GM10248 (cell line): ENCODE measurements at regions not wholly inside any gene's neighbourhood (a gene's known extent, or its start where the extent isn't known, plus 50 kb on each side); places are given as distances from the start of the nearest gene placed in this dataset.

Experiments used
- CTCF ChIA-PET: fragments of 300-600 bp; sonication (Branson Sonifier 250); formaldehyde crosslinking; extraction: SDS; loops from one replicate; lab custom pipeline; 2021; ENCODE audit warnings: antibody characterized with exemption; lab: Yijun Ruan, JAX
- POLR2A ChIA-PET: fragments of 350-650 bp; sonication (Branson Sonifier 250); formaldehyde crosslinking; extraction: SDS; loops from one replicate; lab custom pipeline; 2020; ENCODE audit warnings: antibody characterized with exemption; lab: Yijun Ruan, JAX
- DNase-seq: peaks from one replicate; pipeline ENCODE4 v3.0.0; 2012; ENCODE audit errors: extremely low spot score
- CTCF ChIP-seq: IDR thresholded peaks from 2 replicates; pipeline ENCODE4 v1.5.1; 2012; ENCODE audit warnings: mild to moderate bottlenecking, low read depth; ENCODE audit errors: extremely low read depth, missing control alignments, control extremely low read depth

- ChIA-PET POLR2A (no interaction called here), CTCF (interaction anchor here (0.9 to 6.5 kb wide), 6 partner anchors 12 to 185 kb away, joined by 3 to 50 read pairs (median 6); no protein-coding TSS in a partner anchor)
- no peak for DNase-seq
- TF ChIP-seq CTCF: no peak
Observed at GRCh38 chr11:19366992-19367709, 126.4 kb upstream of the E2F8 start.

DNA sequence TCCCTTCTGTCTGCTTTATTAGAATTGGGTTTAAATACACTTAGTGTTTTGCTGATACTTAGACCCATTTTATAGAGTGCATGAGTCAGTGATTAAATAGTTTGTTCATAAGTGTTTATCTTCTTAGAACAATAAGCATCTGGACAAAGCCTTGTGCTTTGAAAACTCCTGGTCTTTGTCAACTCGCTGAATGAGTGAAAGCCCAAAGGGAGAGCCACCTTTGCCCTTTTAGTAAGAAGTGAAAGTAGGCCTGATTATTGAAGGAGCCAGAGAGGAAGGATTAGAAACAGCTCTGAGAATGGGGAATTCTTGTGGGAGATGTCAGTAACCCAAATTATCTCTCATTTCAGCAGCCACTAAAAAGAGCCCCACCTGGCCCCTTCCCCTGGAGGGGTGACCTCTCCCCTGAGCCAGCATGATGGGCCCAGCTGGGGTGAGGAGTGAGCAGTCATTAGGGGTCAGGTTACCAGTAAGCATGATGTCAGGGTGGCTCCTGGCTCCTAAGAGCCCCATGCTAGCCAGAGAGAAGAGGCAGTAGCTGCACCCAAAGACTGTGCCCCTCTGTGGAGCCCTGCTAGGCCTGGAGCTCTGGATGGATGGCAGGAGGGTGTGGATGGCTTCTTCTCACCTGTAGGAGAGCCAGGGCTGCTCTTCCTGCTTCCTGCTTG lies 125.1 kb upstream of the E2F8 start:
- POLR2A ChIA-PET: no interaction called here
- peak; percentile 24 for DNase-seq
- CTCF ChIA-PET: interaction anchor here (0.8 to 6.5 kb wide), 5 partner anchors 12 to 39 kb away, joined by 3 to 50 read pairs (median 8); no protein-coding TSS in a partner anchor
- no peak for TF ChIP-seq CTCF

DNA sequence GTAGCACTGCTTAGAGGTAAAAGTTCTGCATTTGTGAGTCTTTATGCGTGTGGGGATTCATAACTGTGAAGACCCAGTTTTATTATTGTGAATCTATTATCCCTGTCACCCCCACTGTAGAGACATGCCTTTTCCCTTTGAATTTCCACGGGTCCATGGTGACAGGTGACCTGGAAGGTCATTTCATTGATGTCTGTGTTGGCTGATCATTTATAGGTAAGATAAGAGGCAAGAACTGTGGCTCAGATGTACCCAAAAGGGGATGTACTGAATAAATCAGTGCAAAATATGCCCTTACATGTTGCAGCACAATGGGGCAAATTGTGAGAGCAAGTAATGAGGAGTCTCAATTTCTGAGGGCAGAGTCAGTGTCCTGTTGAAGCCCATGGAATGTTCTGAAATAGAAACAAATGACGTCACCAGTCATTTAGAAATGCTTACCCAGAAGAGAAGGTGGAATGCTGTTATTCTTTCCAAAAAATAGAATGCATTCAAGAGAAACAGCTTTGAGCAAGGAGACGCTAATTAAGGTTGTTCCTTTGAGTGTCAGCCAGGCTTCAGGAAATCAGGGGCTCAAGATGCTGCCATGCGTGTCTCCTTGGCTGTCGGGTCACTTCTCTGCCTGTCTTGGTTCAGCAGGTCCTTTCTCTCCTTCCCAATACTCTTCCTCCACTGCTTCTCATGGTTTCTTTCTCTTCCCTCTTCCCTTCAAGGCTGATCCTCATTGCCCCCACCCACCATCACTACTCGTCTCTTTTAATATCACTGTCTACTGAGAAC lies 118.7 kb upstream of the E2F8 start:
- no peak for DNase-seq
- CTCF ChIA-PET: no interaction called here
- TF ChIP-seq CTCF: no peak
- POLR2A ChIA-PET: no interaction called here

GRCh38 chr11:19357943-19358342 lies 117.2 kb upstream of the E2F8 start:
- no peak for TF ChIP-seq CTCF
- POLR2A ChIA-PET: no interaction called here
- CTCF ChIA-PET: no interaction called here
- no peak for DNase-seq

DNA sequence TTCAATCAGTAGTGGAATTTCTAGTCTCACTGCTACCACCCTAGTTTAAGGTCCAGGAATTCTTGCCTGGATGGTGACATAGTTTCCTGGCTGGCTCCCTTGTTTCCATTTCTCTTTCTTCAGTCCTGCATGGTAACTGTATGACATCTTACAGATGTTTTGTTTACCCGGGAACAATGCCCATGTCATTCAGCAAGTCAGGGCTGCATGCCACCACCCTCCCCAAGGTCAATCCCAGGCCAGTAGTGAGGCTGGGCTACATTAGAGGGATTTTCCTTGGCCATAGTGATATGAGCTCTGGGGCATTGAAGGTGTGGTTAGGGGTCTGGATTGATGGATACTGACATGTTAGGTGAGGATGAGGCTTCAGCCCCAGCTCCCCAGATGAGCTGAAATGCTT lies 114.9 kb upstream of the E2F8 start:
- DNase-seq: no peak
- CTCF ChIA-PET: interaction anchor here (0.7 to 2.7 kb wide), 6 partner anchors 9 to 203 kb away, joined by 3 to 10 read pairs (median 4); no protein-coding TSS in a partner anchor
- TF ChIP-seq CTCF: no peak
- POLR2A ChIA-PET: no interaction called here

DNA sequence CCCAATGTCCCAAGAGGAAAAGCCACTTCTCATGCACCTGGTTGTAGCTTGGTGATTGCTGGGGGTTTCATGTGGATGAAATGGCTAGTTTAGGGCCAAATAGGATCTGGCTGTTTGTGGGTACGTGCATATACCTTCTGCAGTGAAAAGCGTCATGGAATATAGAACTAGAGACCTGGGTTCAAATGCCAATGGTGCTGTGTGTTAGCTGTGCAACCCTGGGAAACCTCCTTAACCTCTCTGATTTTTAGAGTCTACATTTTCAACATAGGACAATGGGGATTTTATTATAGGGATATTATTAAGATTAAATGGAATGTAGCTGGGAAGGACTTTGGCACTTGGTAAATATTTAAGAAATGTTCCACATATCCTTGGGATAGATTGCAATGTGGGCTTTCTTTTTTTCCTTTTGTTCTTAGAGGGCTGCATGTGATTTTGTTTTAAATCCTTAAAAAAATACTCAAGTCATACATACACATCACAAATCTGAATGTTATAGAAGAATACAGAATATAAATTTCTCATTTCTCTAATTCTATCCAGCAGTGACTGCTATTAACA lies 112.6 kb upstream of the E2F8 start:
- ChIA-PET POLR2A (no interaction called here), CTCF (interaction anchor here (0.7 to 2.8 kb wide), 7 partner anchors 9 to 211 kb away, joined by 3 to 16 read pairs (median 3); no protein-coding TSS in a partner anchor)
- TF ChIP-seq CTCF: no peak
- no peak for DNase-seq
